ENCODE measurements at regions not wholly inside any gene's neighbourhood (a gene's known extent, or its start where the extent isn't known, plus 50 kb on each side); places are given as distances from the start of the nearest gene placed in this dataset.

GRCh38 chr5:164497311-164498064, 992.1 kb downstream of the MAT2B start (continued):
- no peak for TF ChIP-seq ZBTB33 (IDR thresholded peaks at IDR 0.05)
- no peak for TF ChIP-seq CTCF (IDR thresholded peaks at IDR 0.05; ENCODE audit: low read depth, low read length, missing input control)
- no peak for TF ChIP-seq FOXA1 (IDR thresholded peaks at IDR 0.05)
- no peak for TF ChIP-seq MAX (IDR thresholded peaks at IDR 0.05)
- TF ChIP-seq FOXA2 (IDR thresholded peaks at IDR 0.05), result no peak

GRCh38 chr5:164498438-164498837, 993.0 kb downstream of the MAT2B start:
- Histone ChIP-seq H3K27ac (ENCODE audit: low read depth in 1 of 2, low read length in 2 of 2) (no peak overlapping the region), H3K4me1 (ENCODE audit: control insufficient read depth in 4 of 4, insufficient read depth in 4 of 4, low read length in 3 of 4) (peaks cover 0 to 10% (median 8%) of the 10 kb centered on the region in 4 donors), H3K4me3 (ENCODE audit: low read depth in 1 of 3, low read length in 3 of 3) (no peak overlapping the region), H3K9ac (ENCODE audit: low read depth in 1 of 2, low read length in 2 of 2) (no peak overlapping the region), H3K27me3 (ENCODE audit: control insufficient read depth in 4 of 4, insufficient read depth in 4 of 4, low read length in 3 of 4) (peaks cover 0 to 6% (median 0%) of the 10 kb centered on the region in 4 donors), H3K9me3 (ENCODE audit: control insufficient read depth in 4 of 4, low read length in 3 of 4) (no peaks in the 10 kb centered on the region), H3K36me3 (ENCODE audit: control insufficient read depth in 4 of 4, insufficient read depth in 3 of 4, low read depth in 1 of 4, low read length in 3 of 4) (no peaks in the 10 kb centered on the region)
- DNase-seq (ENCODE audit: low spot score), result no peak
- TF ChIP-seq YY1 (IDR thresholded peaks at IDR 0.05) (no peak), RXRA (IDR thresholded peaks at IDR 0.05) (no peak), EGR1 (IDR thresholded peaks at IDR 0.05; ENCODE audit: low read depth in 2 of 2) (no peak), FOXA2 (IDR thresholded peaks at IDR 0.05) (no peak), ATF3 (IDR thresholded peaks at IDR 0.05) (no peak), RAD21 (IDR thresholded peaks at IDR 0.05) (no peak), HNF4A (conservative IDR thresholded peaks at IDR 0.05) (no peak), SP1 (IDR thresholded peaks at IDR 0.05) (no peak), ZBTB33 (IDR thresholded peaks at IDR 0.05) (no peak)

- 95% methylated on average over 5 of the region's 5 CpGs for WGBS
- TF ChIP-seq RXRA (IDR thresholded peaks at IDR 0.05) (no peak), FOXA2 (IDR thresholded peaks at IDR 0.05) (no peak), MAX (IDR thresholded peaks at IDR 0.05) (no peak), GABPA (IDR thresholded peaks at IDR 0.05 in 1 of 2, conservative IDR thresholded peaks at IDR 0.05 in 1 of 2) (no peak), TAF1 (conservative IDR thresholded peaks at IDR 0.05) (no peak), JUND (IDR thresholded peaks at IDR 0.05) (no peak), HNF4A (conservative IDR thresholded peaks at IDR 0.05) (no peak)
- no peaks in the 10 kb centered on the region for H3K9me3 ChIP-seq (ENCODE audit: control insufficient read depth in 4 of 4, low read length in 3 of 4)
- no peak overlapping the region for H3K9ac ChIP-seq (ENCODE audit: low read depth in 1 of 2, low read length in 2 of 2)
- H3K4me1 ChIP-seq (ENCODE audit: control insufficient read depth in 4 of 4, insufficient read depth in 4 of 4, low read length in 3 of 4), result peaks cover 0 to 13% (median 8%) of the 10 kb centered on the region in 4 donors
- no peaks in the 10 kb centered on the region for H3K36me3 ChIP-seq (ENCODE audit: control insufficient read depth in 4 of 4, insufficient read depth in 3 of 4, low read depth in 1 of 4, low read length in 3 of 4)
- no peaks in the 10 kb centered on the region for H3K27me3 ChIP-seq (ENCODE audit: control insufficient read depth in 4 of 4, insufficient read depth in 4 of 4, low read length in 3 of 4)
- H3K27ac ChIP-seq (ENCODE audit: low read depth in 1 of 2, low read length in 2 of 2), result no peak overlapping the region
- no peak overlapping the region for H3K4me3 ChIP-seq (ENCODE audit: low read depth in 1 of 3, low read length in 3 of 3)
- DNase-seq (ENCODE audit: low spot score), result no peak
Observed at GRCh38 chr5:164500856-164501255, 995.4 kb downstream of the MAT2B start.

Measured in liver (tissue), 8 donors.